ENCODE measurements at regions not wholly inside any gene's neighbourhood (a gene's known extent, or its start where the extent isn't known, plus 50 kb on each side); places are given as distances from the start of the nearest gene placed in this dataset.

GRCh38 chr6:11298651-11299420, 66.4 kb upstream of the NEDD9 start:
- Histone ChIP-seq H3K36me3 (ENCODE audit: control insufficient read depth in 2 of 2, insufficient read depth in 2 of 2, low read length in 1 of 2) (peaks cover 7% of the 10 kb centered on the region in 2 donors), H3K9me3 (ENCODE audit: control insufficient read depth in 2 of 2, insufficient read depth in 1 of 2, low read length in 1 of 2) (peaks cover 0 to 4% of the 10 kb centered on the region in 2 donors), H3K27ac (ENCODE audit: low read depth in 1 of 2, low read length in 1 of 2) (peak overlapping the region in 1 of 2 donors; percentile 24), H3K4me1 (ENCODE audit: control insufficient read depth in 2 of 2, insufficient read depth in 2 of 2, low read length in 2 of 2) (peaks cover 0 to 8% of the 10 kb centered on the region in 2 donors), H3K27me3 (ENCODE audit: control insufficient read depth in 2 of 2, insufficient read depth in 1 of 2, low read length in 1 of 2) (no peaks in the 10 kb centered on the region), H3K4me3 (ENCODE audit: low read length in 2 of 2) (no peak overlapping the region)
- 80% methylated on average over 9 of the region's 9 CpGs for WGBS
- peak in 8 of 9 donors; percentile 13 to 64 (median 34) for DNase-seq (ENCODE audit: low read depth in 6 of 9, low spot score in 9 of 9)

DNA sequence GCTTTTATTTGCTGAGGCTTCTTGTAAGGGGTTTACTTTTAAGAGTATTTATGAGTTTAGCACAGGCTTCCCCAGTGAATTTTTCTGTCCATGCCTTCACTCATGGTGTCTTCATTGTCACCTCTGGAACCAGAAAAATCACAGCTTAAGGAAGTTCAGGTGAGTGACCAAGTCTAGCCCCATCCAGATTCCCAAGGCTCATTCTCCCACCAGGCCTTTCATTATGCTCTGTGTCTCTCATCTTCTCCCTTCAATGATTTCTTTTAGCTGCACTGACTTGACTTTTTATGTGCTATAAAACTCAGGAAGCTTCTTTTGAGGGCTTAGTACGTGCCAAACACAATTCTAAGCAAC, 64.9 kb upstream of the NEDD9 start:
- WGBS: 93% methylated on average over 1 of the region's 1 CpG
- no peak overlapping the region for H3K27ac ChIP-seq (ENCODE audit: low read depth in 1 of 2, low read length in 1 of 2)
- peaks cover 7% of the 10 kb centered on the region in 2 donors for H3K36me3 ChIP-seq (ENCODE audit: control insufficient read depth in 2 of 2, insufficient read depth in 2 of 2, low read length in 1 of 2)
- peaks cover 0 to 9% of the 10 kb centered on the region in 2 donors for H3K4me1 ChIP-seq (ENCODE audit: control insufficient read depth in 2 of 2, insufficient read depth in 2 of 2, low read length in 2 of 2)
- peaks cover 0 to 4% of the 10 kb centered on the region in 2 donors for H3K9me3 ChIP-seq (ENCODE audit: control insufficient read depth in 2 of 2, insufficient read depth in 1 of 2, low read length in 1 of 2)
- no peaks in the 10 kb centered on the region for H3K27me3 ChIP-seq (ENCODE audit: control insufficient read depth in 2 of 2, insufficient read depth in 1 of 2, low read length in 1 of 2)
- no peak for DNase-seq (ENCODE audit: low read depth in 6 of 9, low spot score in 9 of 9)
- H3K4me3 ChIP-seq (ENCODE audit: low read length in 2 of 2): no peak overlapping the region

- Histone ChIP-seq H3K27ac (ENCODE audit: low read depth in 1 of 2, low read length in 1 of 2) (no peak overlapping the region), H3K9me3 (ENCODE audit: control insufficient read depth in 2 of 2, insufficient read depth in 1 of 2, low read length in 1 of 2) (peaks cover 0 to 4% of the 10 kb centered on the region in 2 donors), H3K36me3 (ENCODE audit: control insufficient read depth in 2 of 2, insufficient read depth in 2 of 2, low read length in 1 of 2) (peaks cover 7% of the 10 kb centered on the region in 2 donors), H3K4me3 (ENCODE audit: low read length in 2 of 2) (no peak overlapping the region), H3K4me1 (ENCODE audit: control insufficient read depth in 2 of 2, insufficient read depth in 2 of 2, low read length in 2 of 2) (peaks cover 0 to 12% of the 10 kb centered on the region in 2 donors), H3K27me3 (ENCODE audit: control insufficient read depth in 2 of 2, insufficient read depth in 1 of 2, low read length in 1 of 2) (no peaks in the 10 kb centered on the region)
- no peak for DNase-seq (ENCODE audit: low read depth in 6 of 9, low spot score in 9 of 9)
- 94% methylated on average over 11 of the region's 11 CpGs for WGBS
These were observed 64.2 kb upstream of the NEDD9 start for GRCh38 chr6:11296449-11297375.

- no peak for DNase-seq (ENCODE audit: low read depth in 6 of 9, low spot score in 9 of 9)
- Histone ChIP-seq H3K9me3 (ENCODE audit: control insufficient read depth in 2 of 2, insufficient read depth in 1 of 2, low read length in 1 of 2) (peaks cover 0 to 4% of the 10 kb centered on the region in 2 donors), H3K4me3 (ENCODE audit: low read length in 2 of 2) (no peak overlapping the region), H3K36me3 (ENCODE audit: control insufficient read depth in 2 of 2, insufficient read depth in 2 of 2, low read length in 1 of 2) (peaks cover 7% of the 10 kb centered on the region in 2 donors), H3K27ac (ENCODE audit: low read depth in 1 of 2, low read length in 1 of 2) (no peak overlapping the region), H3K27me3 (ENCODE audit: control insufficient read depth in 2 of 2, insufficient read depth in 1 of 2, low read length in 1 of 2) (no peaks in the 10 kb centered on the region), H3K4me1 (ENCODE audit: control insufficient read depth in 2 of 2, insufficient read depth in 2 of 2, low read length in 2 of 2) (peaks cover 0 to 12% of the 10 kb centered on the region in 2 donors)
- 97% methylated on average over 2 of the region's 2 CpGs for WGBS
These were observed 63.5 kb upstream of the NEDD9 start for GRCh38 chr6:11295969-11296368.

DNA sequence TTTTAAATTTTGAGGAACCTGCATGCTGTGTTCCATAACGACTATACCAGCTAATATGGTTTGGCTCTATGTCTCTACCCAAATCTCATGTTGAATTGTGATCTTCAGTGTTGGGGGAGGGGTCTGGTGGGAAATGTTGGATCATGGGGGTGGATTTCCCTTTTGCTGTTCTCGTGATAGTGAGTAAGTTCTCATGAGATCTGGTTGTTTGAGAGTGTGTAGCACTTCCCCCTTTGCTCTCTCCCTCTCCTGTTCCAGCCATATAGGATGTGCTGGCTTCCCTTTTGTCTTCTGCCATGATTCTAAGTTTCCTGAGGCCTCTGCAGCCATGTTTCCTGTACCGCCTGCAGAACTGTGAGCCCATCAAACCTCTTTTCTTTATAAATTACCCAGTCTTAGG, 61.8 kb upstream of the NEDD9 start:
- Histone ChIP-seq H3K4me3 (ENCODE audit: low read length in 2 of 2) (no peak overlapping the region), H3K9me3 (ENCODE audit: control insufficient read depth in 2 of 2, insufficient read depth in 1 of 2, low read length in 1 of 2) (peaks cover 0 to 8% of the 10 kb centered on the region in 2 donors), H3K4me1 (ENCODE audit: control insufficient read depth in 2 of 2, insufficient read depth in 2 of 2, low read length in 2 of 2) (peaks cover 0 to 9% of the 10 kb centered on the region in 2 donors), H3K27me3 (ENCODE audit: control insufficient read depth in 2 of 2, insufficient read depth in 1 of 2, low read length in 1 of 2) (no peaks in the 10 kb centered on the region), H3K36me3 (ENCODE audit: control insufficient read depth in 2 of 2, insufficient read depth in 2 of 2, low read length in 1 of 2) (peaks cover 7% of the 10 kb centered on the region in 2 donors), H3K27ac (ENCODE audit: low read depth in 1 of 2, low read length in 1 of 2) (no peak overlapping the region)
- 91% methylated on average over 3 of the region's 3 CpGs for WGBS
- DNase-seq (ENCODE audit: low read depth in 6 of 9, low spot score in 9 of 9): no peak

DNA sequence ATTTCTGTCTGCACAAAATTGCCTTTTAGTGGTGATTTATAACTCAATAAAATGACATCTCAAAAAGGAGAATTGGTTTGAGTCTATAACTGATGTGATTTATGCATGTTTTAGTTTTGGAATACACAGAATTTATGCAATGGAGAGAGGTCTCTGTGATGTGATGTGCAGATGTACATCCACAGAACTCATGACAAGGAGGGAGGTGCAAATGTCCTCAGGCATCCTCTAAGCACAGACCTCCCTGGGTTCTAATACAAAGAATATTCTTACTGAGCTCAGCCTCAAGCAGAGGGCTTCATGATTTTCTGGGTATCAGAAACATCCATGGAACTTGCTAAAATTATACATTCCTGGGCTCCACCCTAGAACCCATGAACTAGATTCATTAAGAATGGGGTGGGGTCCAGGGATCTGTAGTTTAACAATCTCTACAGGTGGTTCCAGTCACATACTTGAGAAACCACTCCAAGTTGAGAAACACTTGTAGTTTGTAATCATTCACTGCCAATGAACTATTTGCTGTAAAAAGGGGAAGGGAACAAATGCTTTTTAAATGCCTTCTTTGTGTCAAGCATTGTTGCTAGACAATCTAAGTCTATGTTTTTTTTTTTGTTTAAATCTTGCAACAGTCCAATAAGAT, 60.2 kb upstream of the NEDD9 start:
- Histone ChIP-seq H3K36me3 (ENCODE audit: control insufficient read depth in 2 of 2, insufficient read depth in 2 of 2, low read length in 1 of 2) (peaks cover 7% of the 10 kb centered on the region in 2 donors), H3K27ac (ENCODE audit: low read depth in 1 of 2, low read length in 1 of 2) (no peak overlapping the region), H3K27me3 (ENCODE audit: control insufficient read depth in 2 of 2, insufficient read depth in 1 of 2, low read length in 1 of 2) (no peaks in the 10 kb centered on the region), H3K4me1 (ENCODE audit: control insufficient read depth in 2 of 2, insufficient read depth in 2 of 2, low read length in 2 of 2) (peaks cover 0 to 4% of the 10 kb centered on the region in 2 donors), H3K4me3 (ENCODE audit: low read length in 2 of 2) (no peak overlapping the region), H3K9me3 (ENCODE audit: control insufficient read depth in 2 of 2, insufficient read depth in 1 of 2, low read length in 1 of 2) (peaks cover 0 to 8% of the 10 kb centered on the region in 2 donors)
- DNase-seq (ENCODE audit: low read depth in 6 of 9, low spot score in 9 of 9): no peak

DNA sequence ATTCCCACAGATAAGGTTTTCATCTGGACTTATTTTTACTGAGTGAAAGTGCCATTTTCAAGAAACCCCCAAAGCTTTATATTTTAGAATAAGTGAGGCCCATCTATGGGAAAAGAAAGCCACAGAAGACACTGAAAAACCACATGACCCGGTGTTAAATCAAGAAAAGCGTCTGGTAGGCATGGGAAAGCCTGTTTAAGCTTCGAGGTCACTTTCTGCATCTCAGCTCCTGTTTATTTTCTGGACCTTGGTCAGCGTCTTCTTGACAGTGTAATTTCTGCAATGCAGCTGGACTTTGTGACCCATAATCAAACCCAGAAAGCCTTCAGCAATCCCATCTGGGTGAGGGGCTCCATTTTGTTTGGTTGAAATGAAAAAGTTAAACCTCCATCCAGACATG, 59.6 kb upstream of the NEDD9 start:
- peaks cover 0 to 8% of the 10 kb centered on the region in 2 donors for H3K9me3 ChIP-seq (ENCODE audit: control insufficient read depth in 2 of 2, insufficient read depth in 1 of 2, low read length in 1 of 2)
- WGBS: 36% methylated on average over 4 of the region's 4 CpGs
- H3K27ac ChIP-seq (ENCODE audit: low read depth in 1 of 2, low read length in 1 of 2): no peak overlapping the region
- no peaks in the 10 kb centered on the region for H3K27me3 ChIP-seq (ENCODE audit: control insufficient read depth in 2 of 2, insufficient read depth in 1 of 2, low read length in 1 of 2)
- H3K36me3 ChIP-seq (ENCODE audit: control insufficient read depth in 2 of 2, insufficient read depth in 2 of 2, low read length in 1 of 2): peaks cover 7% of the 10 kb centered on the region in 2 donors
- peaks cover 0 to 4% of the 10 kb centered on the region in 2 donors for H3K4me1 ChIP-seq (ENCODE audit: control insufficient read depth in 2 of 2, insufficient read depth in 2 of 2, low read length in 2 of 2)
- DNase-seq (ENCODE audit: low read depth in 6 of 9, low spot score in 9 of 9): no peak
- no peak overlapping the region for H3K4me3 ChIP-seq (ENCODE audit: low read length in 2 of 2)

DNA sequence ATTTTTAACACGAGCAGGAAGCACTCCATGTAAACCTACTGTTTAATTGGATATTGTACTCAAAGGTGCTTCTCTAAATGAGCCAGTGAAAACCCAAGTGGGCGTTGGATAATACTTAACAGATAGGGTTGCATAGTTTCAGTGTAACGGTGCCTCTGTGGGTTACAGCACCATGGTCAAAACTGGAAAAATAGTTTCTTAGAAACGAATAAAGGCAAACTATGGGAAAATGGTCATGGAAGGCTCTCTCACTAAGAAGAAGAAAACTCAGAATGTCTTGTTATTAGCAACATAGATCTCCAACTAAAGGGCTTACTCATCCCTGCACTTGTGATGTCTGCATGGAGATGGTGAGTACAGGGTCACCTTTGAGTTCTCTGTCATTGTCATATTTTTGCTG, 59.1 kb upstream of the NEDD9 start:
- Histone ChIP-seq H3K36me3 (ENCODE audit: control insufficient read depth in 2 of 2, insufficient read depth in 2 of 2, low read length in 1 of 2) (peaks cover 7% of the 10 kb centered on the region in 2 donors), H3K27ac (ENCODE audit: low read depth in 1 of 2, low read length in 1 of 2) (no peak overlapping the region), H3K4me3 (ENCODE audit: low read length in 2 of 2) (no peak overlapping the region), H3K9me3 (ENCODE audit: control insufficient read depth in 2 of 2, insufficient read depth in 1 of 2, low read length in 1 of 2) (peaks cover 0 to 8% of the 10 kb centered on the region in 2 donors), H3K27me3 (ENCODE audit: control insufficient read depth in 2 of 2, insufficient read depth in 1 of 2, low read length in 1 of 2) (no peaks in the 10 kb centered on the region), H3K4me1 (ENCODE audit: control insufficient read depth in 2 of 2, insufficient read depth in 2 of 2, low read length in 2 of 2) (peaks cover 0 to 4% of the 10 kb centered on the region in 2 donors)
- WGBS: 95% methylated on average over 4 of the region's 4 CpGs
- no peak for DNase-seq (ENCODE audit: low read depth in 6 of 9, low spot score in 9 of 9)

All from thymus (tissue), 11 donors.